Kidney epithelial cell (primary cell): ENCODE measurements at regions not wholly inside any gene's neighbourhood (a gene's known extent, or its start where the extent isn't known, plus 50 kb on each side); places are given as distances from the start of the nearest gene placed in this dataset.

Source experiments
- DNase-seq: peaks from one replicate; pipeline ENCODE4 v3.0.0-alpha.2; 2010; ENCODE audit warnings: low read depth
- H3K27me3 ChIP-seq: 2 replicates; pipeline ENCODE4 v1.6.0; 2011; ENCODE audit warnings: low read length; ENCODE audit not compliant: control insufficient read depth, insufficient read depth
- H3K36me3 ChIP-seq: 2 replicates; pipeline ENCODE4 v1.5.1; 2011; ENCODE audit warnings: low read length; ENCODE audit not compliant: control insufficient read depth, insufficient read depth
- H3K4me3 ChIP-seq: 2 replicates; pipeline ENCODE4 v1.5.1; 2011; ENCODE audit warnings: low read depth, mild to moderate bottlenecking, control low read depth, low read length
- TF ChIP-seq, protein P1 (sequence below): IDR thresholded peaks from 2 replicates; pipeline ENCODE4 v1.5.1; 2011; ENCODE audit warnings: mild to moderate bottlenecking, moderate library complexity, low read length, control low read depth, inconsistent platforms; ENCODE audit not compliant: insufficient read depth, poor library complexity, severe bottlenecking

DNA sequence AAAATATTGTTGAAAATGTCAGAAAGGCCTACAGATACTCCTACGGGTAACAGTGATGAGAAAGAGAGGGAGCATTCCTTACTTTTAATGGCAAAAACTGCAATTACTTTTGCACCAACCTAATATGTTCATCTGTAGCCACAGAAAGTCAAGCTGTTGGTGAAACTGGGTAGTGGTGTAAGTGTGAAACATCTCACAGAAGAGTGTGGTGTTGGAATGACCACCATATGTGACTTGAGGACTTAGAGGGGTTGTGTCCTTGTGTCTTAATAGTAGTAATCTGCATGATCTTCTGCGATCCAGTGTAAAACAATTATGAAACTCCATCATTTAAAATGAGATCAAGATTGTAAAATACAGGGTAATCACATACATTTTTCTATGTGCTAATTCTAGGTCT is 320.7 kb downstream of the ADGRL2 start:
- Histone ChIP-seq H3K36me3 (no peaks in the 10 kb centered on the region), H3K4me3 (no peak overlapping the region), H3K27me3 (no peaks in the 10 kb centered on the region)
- TF ChIP-seq, protein P1, sequence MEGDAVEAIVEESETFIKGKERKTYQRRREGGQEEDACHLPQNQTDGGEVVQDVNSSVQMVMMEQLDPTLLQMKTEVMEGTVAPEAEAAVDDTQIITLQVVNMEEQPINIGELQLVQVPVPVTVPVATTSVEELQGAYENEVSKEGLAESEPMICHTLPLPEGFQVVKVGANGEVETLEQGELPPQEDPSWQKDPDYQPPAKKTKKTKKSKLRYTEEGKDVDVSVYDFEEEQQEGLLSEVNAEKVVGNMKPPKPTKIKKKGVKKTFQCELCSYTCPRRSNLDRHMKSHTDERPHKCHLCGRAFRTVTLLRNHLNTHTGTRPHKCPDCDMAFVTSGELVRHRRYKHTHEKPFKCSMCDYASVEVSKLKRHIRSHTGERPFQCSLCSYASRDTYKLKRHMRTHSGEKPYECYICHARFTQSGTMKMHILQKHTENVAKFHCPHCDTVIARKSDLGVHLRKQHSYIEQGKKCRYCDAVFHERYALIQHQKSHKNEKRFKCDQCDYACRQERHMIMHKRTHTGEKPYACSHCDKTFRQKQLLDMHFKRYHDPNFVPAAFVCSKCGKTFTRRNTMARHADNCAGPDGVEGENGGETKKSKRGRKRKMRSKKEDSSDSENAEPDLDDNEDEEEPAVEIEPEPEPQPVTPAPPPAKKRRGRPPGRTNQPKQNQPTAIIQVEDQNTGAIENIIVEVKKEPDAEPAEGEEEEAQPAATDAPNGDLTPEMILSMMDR, result no peak
- no peak for DNase-seq

DNA sequence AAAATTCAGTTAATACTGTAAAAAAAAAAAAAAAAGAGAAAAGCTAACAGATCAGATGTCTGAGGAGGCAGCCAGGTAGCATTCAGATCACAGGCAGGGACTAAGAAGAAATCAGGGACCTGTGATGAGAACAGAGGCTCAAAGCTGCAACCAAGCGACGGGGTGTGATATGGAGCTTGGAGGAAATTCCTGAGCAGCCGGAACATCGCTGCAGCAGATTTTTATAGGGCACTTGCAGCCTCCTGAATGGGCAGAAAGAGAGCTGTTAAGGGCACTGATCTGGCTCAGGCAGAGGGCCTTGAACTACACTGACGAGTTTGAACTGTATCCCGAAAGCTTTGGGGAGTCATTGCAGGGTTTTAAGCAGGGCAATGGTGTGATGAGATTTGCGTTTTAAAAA is 315.4 kb downstream of the ADGRL2 start:
- DNase-seq, result no peak
- H3K4me3 ChIP-seq, result no peak overlapping the region
- TF ChIP-seq, protein P1, result no peak
- H3K36me3 ChIP-seq, result no peaks in the 10 kb centered on the region
- no peaks in the 10 kb centered on the region for H3K27me3 ChIP-seq

DNA sequence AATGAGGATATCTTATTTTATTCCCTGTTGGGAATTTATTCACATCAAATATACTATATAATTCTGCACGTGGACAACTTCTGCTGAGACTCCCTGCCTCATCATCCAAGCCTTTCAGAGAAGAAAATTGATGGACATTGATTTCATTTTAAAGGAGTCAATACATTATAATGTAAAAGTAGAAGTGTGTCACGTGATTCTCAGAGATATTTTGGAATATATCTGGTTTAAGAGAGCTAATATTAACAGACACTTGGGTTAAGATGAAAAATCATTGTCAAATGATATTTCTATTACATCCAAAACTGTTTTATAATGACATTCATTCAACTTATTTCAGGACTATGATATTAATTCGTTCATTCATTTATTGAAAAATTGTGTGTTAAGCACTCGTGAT is 314.2 kb downstream of the ADGRL2 start:
- no peak for DNase-seq
- H3K4me3 ChIP-seq, result no peak overlapping the region
- H3K27me3 ChIP-seq, result no peaks in the 10 kb centered on the region
- TF ChIP-seq, protein P1, result no peak
- H3K36me3 ChIP-seq, result no peaks in the 10 kb centered on the region

DNA sequence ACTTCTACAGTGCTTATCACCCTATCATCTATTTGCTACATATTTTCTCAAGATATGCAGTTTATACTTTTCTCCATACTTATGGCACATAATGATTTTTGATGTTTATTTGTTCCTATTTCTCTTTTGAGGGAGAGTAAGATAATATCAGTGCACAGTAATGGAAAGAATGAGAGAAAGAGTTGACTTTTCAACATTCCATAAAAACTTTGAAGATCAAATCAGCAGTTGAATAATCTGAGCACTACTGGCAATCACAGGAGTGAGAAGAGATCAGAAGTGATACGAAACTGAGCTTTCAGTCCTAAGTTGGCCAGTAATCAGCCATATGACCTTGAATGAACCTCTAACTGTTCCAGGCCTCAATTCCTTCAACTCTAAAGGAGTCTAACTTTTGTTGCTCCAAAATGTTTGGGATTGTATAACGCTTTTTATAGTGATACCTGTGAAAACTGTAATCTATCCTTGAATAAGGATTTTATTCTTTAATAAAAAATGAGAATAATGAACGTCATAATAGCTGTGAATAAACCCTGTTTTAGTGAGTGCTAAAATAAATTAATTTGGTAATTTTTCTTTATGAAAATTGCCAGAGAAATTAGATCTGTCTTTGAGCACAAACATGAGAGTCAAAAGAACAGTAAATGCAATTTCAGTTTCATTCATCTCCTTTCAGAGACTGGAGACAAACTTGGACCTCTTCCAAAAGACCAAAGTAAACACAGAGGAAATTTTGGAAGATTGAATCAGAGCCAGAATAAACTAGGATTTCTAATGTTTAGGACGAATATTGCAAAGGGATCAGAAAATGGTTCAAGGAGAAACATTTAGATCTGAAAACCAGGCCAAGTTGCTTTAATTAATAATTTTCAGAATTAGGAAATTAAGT is 309.9 kb downstream of the ADGRL2 start:
- DNase-seq, result no peak
- Histone ChIP-seq H3K27me3 (no peaks in the 10 kb centered on the region), H3K36me3 (no peaks in the 10 kb centered on the region), H3K4me3 (no peak overlapping the region)
- TF ChIP-seq, protein P1, result no peak

DNA sequence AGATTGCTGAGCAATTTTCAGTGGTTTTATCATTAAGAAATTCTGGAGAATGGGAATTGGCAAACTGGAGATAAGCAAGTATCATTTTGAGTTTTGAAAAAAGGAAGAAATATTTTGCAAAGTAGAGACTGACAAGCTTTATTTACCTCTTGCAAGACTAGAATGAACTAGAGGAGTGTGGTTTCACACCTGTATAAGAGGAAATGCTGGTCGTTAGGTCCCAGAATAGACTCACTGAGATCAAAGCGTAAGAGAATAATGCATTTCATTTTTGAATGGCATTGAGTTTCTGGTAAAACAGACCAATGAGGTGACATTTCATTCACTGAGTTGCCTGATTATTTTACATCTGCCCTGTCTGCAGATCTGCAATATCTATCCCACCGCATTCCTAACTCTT is 308.1 kb downstream of the ADGRL2 start:
- H3K27me3 ChIP-seq, result no peaks in the 10 kb centered on the region
- no peak for DNase-seq
- H3K4me3 ChIP-seq, result no peak overlapping the region
- TF ChIP-seq, protein P1, result no peak
- no peaks in the 10 kb centered on the region for H3K36me3 ChIP-seq

DNA sequence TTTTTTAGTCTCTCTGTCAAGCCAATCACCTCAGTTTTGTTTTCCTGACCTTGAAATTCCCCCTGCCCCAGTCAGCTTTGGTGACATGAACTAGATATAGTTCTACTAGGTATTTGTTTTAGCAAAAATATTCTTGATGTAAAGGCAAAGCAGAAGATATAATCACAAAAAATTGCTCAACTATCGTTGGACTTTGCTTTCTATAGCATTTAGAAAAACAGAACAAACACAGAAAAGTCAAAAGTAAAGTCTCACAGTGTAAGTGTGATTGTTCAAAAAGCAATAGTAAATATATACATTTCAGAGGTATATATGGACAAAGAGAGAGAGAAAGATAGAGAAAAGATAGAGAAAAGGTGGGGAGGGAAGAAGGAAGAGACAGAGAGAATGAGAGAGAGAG is 305.9 kb downstream of the ADGRL2 start:
- no peak overlapping the region for H3K4me3 ChIP-seq
- no peaks in the 10 kb centered on the region for H3K27me3 ChIP-seq
- TF ChIP-seq, protein P1, result no peak
- DNase-seq, result no peak
- H3K36me3 ChIP-seq, result no peaks in the 10 kb centered on the region
